NCI-H146 (cell line): ENCODE measurements at regions not wholly inside any gene's neighbourhood (a gene's known extent, or its start where the extent isn't known, plus 50 kb on each side); places are given as distances from the start of the nearest gene placed in this dataset.
"Not testable (repeated sequence)": the region's sequence is repeated elsewhere in the genome, so short reads cannot be mapped to it uniquely, and the experiment has no call there.

Experiments
- DNase-seq: peaks from one replicate; lab custom pipeline; 2025; lab: John Stamatoyannopoulos, UW

DNA sequence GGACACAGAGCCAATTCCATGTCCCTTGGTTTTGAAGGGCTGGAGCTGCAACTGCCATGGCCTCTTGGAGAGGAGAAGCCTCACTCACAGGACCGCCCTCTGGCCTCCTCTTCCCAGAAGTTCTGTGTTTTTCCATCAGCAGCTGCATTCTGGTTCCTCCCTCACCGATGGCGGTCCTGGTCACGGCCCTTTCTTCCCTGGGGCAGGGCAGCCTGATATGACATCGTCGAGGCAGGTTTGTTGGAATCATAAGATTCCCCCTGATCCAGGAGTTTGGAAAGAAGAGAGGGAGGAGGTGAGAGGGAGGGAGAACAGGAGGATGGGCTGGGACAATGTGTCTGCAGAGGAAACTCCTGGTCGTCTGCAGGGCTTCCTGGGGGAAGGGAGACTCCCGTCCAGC, 82.7 kb upstream of the PDZD8 start:
- no peak for DNase-seq

DNA sequence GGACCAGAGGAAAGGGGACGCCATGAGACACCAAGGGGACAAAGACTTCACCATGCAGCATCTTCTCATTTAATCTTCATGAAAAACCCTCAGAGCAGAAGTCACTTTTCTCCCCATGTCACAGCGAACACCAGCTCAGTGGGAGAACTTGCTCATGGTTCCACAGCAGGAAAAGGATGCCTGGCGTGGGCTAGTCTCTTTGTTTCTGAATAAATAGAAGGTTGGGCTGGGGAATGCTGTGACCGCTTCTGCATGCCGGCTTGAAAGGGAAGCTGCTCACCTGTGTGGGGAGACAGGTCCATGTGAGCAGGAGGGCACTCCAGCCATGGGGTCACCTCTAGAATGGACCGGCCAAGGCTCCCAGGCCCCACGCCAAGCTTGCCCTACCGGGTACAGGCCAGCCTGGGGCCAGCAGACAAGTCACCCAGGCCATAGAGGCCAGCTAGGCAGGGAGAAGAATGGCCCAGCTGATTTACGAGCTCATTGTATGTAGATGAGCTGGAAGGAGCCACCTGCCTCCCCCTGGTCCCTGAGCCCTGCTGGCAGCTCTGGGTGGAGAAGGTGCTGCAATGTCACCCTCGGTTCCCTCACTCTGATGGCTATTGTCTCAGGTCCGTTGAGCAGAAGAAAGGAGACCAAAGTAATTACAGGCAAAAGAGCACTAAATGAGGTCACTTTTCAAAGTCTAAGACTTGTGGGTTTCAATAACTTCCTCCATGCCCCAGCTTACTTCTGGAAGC, 82.0 kb upstream of the PDZD8 start:
- DNase-seq = peak; percentile 18

DNA sequence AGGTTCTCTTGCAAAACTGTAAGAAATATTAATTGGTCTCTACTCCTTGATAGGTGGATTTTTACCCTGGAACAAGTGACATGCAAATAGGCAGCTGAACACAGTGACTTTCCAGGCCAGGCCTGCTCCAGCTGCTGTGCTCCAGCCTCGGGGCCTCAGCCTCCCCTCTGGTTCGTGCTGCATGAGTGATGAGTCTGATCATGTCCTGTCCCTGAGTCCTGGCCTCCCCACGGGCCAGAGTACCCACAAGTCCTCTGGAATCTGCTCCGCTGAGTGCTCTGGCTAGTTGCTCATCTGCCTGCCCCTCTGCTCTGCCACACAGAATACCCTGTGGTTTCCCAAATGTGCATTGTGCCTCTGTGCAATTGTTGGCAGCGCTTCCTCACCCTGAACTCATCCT, 80.1 kb upstream of the PDZD8 start:
- DNase-seq = no peak

DNA sequence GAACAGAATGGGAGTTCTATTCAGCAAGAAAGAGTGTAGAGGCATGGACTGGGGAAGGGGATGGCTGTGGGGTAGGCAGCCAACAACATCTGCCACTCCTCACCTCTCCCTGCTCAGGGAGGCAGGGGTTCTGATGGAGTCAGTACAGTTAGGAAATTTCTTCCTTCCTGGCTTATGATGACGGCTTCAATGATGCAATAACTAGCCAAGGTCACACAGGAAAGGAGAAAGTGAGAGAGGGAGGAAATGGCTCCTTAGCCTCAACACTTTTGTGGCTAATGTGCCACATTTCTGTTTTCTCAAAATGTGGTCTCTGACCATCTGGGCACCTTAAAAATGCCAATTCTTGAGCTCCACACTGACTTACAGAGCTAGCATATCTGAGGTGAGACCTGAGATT, 79.3 kb upstream of the PDZD8 start:
- DNase-seq = no peak

DNA sequence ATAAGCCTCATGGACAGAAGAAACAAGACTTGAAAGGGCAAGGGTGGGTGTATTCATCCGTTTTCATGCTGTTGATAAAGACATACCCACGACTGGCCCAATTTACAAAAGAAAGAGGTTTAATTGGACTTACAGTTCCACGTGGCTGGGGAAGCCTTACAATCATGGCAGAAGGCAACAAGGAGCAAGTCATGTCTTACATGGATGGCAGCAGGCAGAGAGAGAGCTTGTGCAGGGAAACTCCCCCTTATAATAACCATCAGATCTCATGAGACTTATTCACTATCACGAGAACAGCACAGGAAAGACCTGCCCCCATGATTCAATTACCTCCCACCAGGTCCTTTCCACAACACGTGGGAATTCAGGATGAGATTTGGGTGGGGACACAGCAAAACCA, 78.2 kb upstream of the PDZD8 start:
- DNase-seq = not testable (repeated sequence)

DNA sequence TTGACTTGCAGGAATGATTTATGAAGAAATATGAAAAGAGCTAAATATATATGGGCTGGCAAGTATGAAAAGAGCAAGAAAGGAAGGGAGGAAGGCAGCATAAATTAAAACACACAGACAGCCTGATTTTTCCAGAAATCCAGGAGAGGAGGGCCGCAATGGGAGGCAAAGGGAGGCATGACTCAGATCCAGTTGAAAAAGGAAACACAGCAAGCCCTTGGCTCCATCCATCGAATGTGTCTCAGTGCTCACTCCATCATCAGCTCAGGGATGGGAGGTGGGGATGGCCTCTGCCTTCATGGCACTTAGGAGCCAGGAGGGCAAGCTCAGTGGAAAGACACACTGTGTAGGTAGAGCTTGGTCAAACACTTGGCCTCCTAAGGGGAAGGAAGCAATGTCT, 75.7 kb upstream of the PDZD8 start:
- no peak for DNase-seq

DNA sequence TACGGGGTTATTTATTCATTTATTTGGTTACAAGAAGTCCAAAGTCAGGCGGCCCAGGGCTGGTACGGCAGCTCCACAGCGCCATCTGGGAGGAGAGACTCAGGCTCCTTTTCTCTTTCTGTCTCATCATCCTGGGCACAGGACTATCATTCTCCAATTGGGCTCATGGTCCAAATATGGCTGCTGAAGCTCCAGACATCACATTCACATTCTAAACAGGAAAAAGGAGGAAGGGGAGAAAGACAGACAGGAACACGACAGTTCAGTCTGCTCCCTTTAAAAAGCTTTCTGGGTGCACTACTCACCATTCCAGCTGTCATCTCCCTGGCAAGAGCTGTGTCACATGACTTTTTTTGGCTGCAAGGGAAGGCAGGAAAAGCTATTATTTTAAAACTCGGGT, 74.4 kb upstream of the PDZD8 start:
- no peak for DNase-seq

DNA sequence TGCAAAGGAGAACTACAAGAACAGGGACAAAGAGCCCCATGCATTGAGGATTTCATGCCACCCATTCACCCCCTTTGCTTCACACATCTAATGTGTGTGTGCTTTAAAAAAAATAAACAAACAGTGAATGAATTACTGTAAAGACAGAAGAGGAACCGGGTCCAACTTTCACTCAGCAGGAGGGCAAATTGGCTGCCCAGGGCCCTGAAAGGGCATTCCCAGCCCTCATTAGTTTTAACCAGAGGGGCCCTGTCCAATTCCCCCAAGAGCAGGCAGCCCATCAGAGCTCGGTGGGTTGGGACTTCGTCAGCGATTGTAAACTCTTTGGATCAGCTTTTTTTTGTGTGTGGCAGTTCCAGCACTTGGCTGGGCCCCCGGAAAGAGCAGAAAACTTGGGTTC, 73.6 kb upstream of the PDZD8 start:
- DNase-seq = peak; percentile 18

DNA sequence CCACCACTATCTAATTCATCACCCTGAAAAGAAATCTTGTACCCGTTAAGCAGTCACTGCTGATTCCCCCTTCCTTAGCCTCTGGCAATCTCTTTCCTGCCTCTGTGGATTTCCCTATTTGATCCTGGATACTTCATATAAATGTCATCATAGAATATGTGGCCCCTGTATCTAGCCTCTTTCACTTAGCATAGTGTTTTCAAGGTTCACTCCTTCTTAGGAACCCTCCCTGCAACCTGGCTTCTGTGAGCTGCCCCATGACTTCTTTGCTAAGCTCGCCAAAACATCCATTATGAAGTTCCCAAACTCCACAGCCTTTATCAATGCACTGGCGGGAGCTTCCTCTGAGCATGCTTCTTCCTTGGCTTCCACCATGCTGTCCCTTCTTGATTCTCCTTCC, 70.8 kb upstream of the PDZD8 start:
- DNase-seq = no peak

DNA sequence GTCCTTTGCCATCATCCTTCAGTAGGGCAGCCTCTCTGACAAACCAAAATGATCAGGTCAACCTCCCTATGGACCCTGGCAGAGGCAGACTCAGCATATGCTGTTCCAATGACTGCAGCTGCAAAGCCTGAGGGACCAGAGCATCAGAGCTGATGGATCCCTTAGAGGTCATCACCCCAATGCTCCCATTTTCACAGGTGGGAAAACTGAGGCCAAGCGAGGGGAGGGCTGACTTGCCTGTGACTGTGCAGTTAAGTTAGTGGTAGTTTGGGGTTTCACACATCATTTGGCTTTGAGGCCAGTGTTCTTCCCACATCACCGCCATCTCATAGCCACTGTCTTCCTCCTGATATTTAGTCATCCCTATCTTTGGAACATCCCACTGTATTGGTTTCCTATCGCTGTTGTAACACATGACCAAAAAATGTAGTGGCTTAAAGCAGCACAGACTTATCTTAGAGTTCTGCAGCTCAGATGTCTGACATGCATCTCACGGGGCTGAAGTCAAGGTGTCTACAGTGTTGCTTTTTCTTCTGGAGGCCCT, 69.3 kb upstream of the PDZD8 start:
- DNase-seq = no peak

DNA sequence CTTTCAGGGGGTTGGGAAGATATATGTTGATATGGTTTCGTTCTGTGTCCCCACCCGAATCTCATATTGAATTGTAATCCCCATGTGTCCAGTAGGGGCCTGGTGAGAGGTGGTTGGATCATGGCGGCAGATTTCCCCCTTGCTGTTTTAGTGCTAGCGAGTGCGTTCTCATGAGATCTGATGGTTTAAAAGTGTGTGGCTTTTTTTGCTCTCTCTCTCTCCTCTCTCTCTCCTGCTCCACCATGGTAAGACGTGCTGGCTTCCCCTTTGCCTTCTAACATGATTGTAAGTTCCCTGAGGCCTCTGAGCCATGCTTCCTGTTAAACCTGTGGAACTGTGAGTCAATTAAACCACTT, 68.4 kb upstream of the PDZD8 start:
- no peak for DNase-seq

DNA sequence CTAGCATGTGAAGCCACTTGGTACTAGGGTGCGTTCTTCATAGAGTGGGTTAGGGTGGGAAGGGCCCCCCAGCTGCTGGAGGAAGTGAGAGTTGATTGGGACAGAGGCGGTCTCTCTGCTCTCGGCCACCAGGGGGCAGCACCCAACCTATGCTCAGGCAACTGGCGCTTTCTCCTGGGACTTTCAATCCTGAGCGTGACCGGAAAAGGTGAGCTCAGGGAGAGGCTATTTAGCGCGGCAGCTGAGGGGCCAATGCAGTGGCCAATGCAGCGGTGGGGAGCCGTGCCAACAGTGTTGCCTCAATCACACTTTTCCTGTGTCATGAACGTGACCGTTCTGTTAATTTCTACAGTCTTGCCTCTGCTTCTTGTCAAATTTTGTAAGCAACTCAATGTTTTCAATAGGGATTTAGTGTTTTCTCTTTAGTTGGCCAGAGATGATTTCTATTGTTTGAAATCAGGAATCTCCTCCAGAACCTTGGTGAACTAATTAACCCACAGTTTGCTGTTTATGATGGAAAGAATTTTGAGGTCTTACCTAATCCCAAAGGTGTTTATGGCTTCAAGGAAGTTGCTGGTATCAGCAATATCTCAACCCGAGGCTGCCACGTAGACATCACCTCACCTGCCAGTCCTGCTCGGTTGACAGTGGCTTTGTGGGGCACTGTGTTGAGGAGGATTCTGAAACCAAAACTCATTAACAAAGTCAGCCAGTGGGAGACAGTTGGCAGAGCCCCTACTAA, 67.9 kb upstream of the PDZD8 start:
- DNase-seq = peak; percentile 81

DNA sequence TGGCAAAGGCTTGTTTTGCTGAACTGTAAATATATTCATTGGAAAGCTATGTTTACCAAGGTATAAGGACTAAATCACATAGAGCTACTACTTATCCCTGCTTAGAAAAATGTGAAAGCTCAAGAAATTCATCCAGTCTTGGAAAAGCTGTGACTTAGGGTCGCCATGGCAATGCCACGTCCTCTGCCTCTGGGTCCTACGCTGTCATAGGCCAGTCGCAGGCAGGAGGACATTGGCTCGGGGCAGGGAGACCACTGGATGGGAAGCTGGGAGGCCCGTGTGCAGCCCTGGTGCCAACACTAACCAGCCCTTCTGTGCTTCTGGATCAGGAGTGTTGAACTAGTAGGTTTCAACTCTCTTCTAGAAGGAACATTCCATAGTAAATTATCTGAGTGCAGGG, 67.3 kb upstream of the PDZD8 start:
- DNase-seq = no peak

DNA sequence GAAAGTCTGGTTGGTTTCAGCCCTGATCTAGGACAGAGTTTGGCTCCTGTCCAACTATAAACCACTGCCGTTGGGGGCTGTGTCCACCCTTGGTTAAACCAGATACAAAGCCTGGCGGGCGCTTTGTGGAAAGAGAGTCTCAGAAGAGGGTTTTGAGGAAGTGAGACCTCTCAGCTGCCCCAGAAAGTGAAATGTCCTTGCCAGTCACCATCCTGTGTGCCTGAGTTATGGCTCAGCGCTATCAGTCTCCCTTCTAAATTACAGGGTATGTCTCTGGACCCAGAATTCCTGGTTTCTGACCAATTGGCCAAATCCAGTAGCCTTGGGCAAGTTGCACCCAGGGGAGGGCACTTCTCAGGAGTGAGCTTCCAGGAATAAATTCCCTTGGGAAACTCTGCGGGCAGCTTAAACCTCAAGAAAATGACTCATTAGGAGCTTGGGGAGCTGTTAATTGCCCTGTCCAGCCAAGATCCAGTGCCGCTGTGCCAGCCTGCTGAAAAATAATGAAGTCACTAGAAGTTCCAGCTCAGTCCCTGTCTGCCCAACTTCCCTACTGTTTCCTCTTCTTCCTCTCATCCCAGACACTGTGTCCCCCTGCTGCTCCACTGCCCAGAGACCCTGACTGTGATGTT, 66.7 kb upstream of the PDZD8 start:
- no peak for DNase-seq

DNA sequence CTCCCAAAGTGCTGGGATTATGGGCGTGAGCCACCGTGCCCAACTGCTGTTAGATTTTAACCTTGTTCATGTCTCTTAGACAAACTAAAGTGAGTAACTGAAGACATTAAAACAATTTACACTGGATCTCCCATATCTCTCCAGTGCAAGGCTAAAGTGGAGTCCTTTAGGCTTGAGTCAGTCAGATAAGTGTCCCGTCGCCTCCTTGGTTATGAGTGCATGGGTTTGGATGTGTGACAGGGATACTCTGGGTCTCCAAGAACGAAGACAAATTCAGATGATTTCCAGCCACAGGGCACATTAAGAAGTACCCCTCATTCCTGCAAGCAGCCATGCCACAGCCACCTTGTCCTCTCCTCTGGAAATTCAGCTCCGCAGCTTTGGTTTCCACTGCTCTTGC, 66.1 kb upstream of the PDZD8 start:
- DNase-seq = no peak

DNA sequence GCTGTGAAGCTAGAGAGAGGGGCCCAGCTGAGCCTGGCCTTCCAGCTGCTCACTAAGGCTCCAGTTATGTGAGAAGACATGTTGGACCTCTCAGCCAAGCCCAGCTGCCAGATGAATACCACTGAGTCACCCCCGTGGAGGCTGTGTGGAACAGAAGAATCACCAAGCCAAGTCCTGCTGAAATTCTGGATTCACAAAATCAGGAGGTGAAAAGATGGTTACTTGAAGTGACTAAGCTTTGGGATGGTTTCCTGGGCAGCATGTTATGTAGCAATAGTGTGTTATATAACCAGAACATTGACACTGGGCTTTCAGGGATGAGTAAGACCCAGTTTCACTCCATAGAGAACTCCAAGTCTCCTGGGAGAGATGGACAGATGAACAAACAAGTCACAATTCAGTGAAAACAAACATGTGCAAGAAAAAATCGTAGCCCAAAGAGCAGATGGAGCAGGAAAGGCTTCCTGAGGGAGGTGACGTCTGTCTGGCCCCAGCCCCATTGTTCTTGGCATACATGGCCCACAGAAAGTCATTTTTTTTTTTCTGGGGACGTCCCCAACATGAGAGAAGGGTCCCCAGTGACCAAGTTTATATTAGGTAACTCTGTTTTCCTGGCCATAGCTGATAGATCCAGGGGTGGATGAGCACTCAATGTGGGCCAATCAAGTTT, 64.1 kb upstream of the PDZD8 start:
- no peak for DNase-seq

DNA sequence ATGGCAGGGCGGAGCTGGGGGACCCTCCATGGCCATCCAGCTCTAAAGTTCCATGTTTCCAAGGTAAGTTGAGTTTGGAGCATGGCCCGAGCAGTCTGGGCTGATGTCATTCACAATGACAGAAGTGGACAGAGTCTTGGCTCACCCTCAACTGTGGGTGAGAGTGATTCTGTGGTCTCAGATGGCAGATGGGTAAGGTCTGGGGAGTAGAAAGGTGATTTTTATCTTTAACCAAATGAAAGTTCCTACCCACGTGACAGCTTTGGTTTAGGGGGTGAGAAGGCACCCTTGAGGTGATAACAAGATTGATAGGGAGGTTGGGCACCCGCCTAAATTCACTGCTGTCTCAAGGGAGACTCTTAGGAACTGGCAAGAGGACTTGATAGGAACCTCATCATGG, 57.6 kb upstream of the PDZD8 start:
- DNase-seq = no peak

DNA sequence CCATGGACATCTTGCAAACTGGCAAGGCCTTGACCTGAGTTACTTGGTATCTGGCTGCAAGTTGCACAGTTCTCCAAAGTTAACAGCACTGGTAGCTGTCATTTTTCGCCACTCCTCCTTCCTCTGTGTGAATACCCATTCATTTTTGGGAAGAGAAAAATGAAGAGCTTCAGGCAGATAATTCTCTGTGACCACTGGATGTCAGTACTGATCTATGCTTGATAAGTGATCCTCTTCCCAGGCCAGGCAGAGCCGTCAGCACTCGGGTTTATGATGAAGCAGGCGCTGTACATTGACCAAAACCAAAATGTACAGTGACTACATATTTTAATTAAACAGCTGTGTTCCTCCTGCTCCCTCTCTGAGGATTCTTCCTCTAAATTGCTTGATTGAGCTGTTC, 55.9 kb upstream of the PDZD8 start:
- peak; percentile 43 for DNase-seq

DNA sequence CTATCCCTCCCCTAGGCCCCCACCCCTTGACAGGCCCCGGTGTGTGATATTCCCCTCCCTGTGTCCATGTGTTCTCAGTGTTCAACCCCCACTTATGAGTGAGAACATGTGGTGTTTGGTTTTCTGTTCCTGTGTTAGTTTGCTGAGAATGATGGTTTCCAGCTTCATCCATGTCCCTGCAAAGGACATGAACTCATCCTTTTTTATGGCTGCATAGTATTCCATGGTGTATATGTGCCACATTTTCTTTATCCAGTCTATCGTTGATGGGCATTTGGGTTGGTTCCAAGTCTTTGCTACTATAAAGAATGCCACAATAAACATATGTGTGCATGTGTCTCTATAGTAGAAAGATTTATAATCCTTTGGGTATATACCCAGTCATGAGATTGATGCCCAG, 55.3 kb upstream of the PDZD8 start:
- not testable (repeated sequence) for DNase-seq

DNA sequence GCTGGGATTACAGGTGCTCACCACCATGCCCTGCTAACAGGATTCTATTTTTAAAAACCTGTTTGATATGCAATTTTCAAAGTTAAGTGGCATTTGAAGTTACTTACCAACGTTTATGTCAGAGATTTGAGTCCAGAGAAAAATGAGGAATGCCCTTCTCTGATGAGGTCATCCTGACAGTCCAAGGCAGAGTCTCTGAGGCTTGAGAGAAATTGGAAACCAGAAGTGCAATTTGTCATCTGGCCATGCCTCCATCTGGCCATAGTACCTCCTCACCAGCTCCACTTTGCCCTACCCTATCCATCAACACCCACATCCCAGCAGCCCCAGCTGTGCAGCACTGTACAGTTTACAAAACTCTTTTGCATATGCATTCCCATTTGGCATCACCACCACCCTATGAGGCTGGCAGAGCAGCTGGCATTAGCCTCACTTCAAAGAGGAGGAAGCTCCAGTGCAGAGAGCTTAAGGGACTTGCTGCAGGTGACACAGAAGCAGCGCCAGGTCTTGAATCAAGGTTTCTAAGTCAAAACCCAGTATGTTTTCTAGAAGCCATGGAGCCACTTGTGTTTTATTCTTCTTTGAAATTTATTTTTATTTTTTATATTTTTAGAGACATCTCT, 54.5 kb upstream of the PDZD8 start:
- DNase-seq = no peak

DNA sequence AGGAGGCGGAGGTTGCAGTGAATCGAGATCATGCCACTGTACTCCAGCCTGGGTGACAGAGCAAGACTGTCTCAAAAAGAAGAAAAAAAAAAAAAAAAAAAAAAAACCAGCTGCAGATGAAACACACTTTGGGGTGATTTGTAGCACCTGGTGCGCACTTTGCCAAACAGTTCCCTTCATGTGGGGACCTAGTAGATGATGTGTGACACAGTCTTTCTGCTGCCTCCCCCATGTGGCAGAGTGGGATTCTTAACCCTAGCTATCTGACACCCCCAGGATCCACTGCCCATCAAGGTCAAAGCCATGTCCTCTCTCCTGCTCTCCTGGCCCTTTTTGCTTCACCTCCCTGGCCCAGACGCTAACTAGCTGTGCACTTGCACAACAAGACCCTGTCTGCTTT, 52.1 kb upstream of the PDZD8 start:
- DNase-seq = no peak

DNA sequence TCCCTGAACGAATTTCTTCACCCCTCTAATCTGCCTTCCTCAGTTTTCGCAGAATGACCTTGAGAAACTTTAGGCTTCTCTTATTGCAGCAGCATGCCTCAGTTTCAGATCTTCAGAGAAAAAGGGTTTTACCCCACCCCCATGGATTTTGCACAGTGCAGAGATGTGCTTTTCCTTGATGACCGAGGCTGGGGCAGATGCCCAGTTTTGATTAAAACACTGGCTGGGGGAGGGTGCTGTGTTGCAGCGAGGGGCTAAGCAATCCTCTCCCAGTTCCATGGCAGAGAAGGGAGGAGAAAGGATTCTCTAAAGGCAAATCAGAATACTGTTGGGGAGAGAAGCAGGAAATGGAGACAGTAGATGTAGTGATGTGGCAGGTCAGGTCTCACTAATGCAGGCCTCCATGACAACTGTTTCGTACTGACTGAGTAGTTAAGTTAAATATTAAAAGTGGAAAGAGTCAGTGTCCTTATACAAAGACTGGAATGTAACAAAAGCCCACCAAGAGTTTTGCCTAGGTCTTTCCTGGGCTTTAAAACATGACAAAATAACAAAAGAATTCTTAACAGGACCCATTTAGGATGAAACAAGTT, 50.8 kb upstream of the PDZD8 start:
- DNase-seq = no peak
